HFFc6 (cell line): ENCODE measurements at regions not wholly inside any gene's neighbourhood (a gene's known extent, or its start where the extent isn't known, plus 50 kb on each side); places are given as distances from the start of the nearest gene placed in this dataset.

Experiments used
- DNase-seq: peaks from one replicate; pipeline ENCODE4 v3.0.0-alpha.2; 2018
- H3K27ac Mint-ChIP-seq: 2 replicates; pipeline ENCODE4 v1.8.0; 2020; ENCODE audit warnings: mild to moderate bottlenecking, mixed read lengths
- H3K27me3 Mint-ChIP-seq: 2 replicates; pipeline ENCODE4 v1.8.0; 2021; ENCODE audit warnings: mild to moderate bottlenecking, moderate library complexity, mixed read lengths; ENCODE audit not compliant: insufficient read depth
- H3K36me3 Mint-ChIP-seq: 2 replicates; pipeline ENCODE4 v1.8.0; 2021; ENCODE audit warnings: low read depth, mixed read lengths
- H3K4me1 Mint-ChIP-seq: 2 replicates; pipeline ENCODE4 v1.8.0; 2020; ENCODE audit warnings: low read depth, mixed read lengths
- H3K4me3 Mint-ChIP-seq: 2 replicates; pipeline ENCODE4 v1.8.0; 2020; ENCODE audit warnings: mild to moderate bottlenecking, moderate library complexity, mixed read lengths
- H3K9me3 Mint-ChIP-seq: 2 replicates; pipeline ENCODE4 v1.8.0; 2020; ENCODE audit warnings: mild to moderate bottlenecking, mixed read lengths
- CTCF ChIP-seq: fragments of 200-600 bp; sonication (generic); IDR thresholded peaks from 2 replicates; pipeline ENCODE4 v1.5.0; 2021; ENCODE audit warnings: antibody characterized with exemption, mild to moderate bottlenecking

- TF ChIP-seq CTCF, result no peak
- Mint-ChIP-seq H3K27me3 (no peaks in the 10 kb centered on the region; the same call in 1 of the 2 replicates), H3K4me1 (peaks cover 33% of the 10 kb centered on the region)
Measured at GRCh38 chr1:212182579-212182978, 102.6 kb upstream of the PPP2R5A start.

GRCh38 chr1:212186427-212187207 is 98.6 kb upstream of the PPP2R5A start:
- no peak overlapping the region for H3K27ac Mint-ChIP-seq
- no peak for TF ChIP-seq CTCF
- no peak for DNase-seq
- no peaks in the 10 kb centered on the region; the same call in 1 of the 2 replicates for H3K27me3 Mint-ChIP-seq
- H3K4me3 Mint-ChIP-seq, result no peak overlapping the region
- no peaks in the 10 kb centered on the region for H3K9me3 Mint-ChIP-seq
- H3K36me3 Mint-ChIP-seq, result no peaks in the 10 kb centered on the region
- peaks cover 10% of the 10 kb centered on the region for H3K4me1 Mint-ChIP-seq

More at GRCh38 chr1:212182579-212182978, 102.6 kb upstream of the PPP2R5A start:
- no peak overlapping the region for H3K27ac Mint-ChIP-seq
- DNase-seq, result no peak
- no peaks in the 10 kb centered on the region; the same call in 1 of the 2 replicates for H3K36me3 Mint-ChIP-seq
- H3K9me3 Mint-ChIP-seq, result no peaks in the 10 kb centered on the region
- no peak overlapping the region for H3K4me3 Mint-ChIP-seq

GRCh38 chr1:212188599-212189351 is 96.4 kb upstream of the PPP2R5A start:
- Mint-ChIP-seq H3K27me3 (no peaks in the 10 kb centered on the region; the same call in 1 of the 2 replicates), H3K9me3 (no peaks in the 10 kb centered on the region), H3K27ac (no peak overlapping the region), H3K4me3 (no peak overlapping the region), H3K36me3 (no peaks in the 10 kb centered on the region), H3K4me1 (peaks cover 10% of the 10 kb centered on the region)
- TF ChIP-seq CTCF, result no peak
- no peak for DNase-seq

- no peaks in the 10 kb centered on the region for H3K36me3 Mint-ChIP-seq
- H3K9me3 Mint-ChIP-seq, result no peaks in the 10 kb centered on the region
- no peak for TF ChIP-seq CTCF
- H3K27ac Mint-ChIP-seq, result no peak overlapping the region
- peaks cover 10% of the 10 kb centered on the region for H3K4me1 Mint-ChIP-seq
- H3K4me3 Mint-ChIP-seq, result no peak overlapping the region
- DNase-seq, result no peak
- H3K27me3 Mint-ChIP-seq, result no peaks in the 10 kb centered on the region; the same call in 1 of the 2 replicates
Measured at GRCh38 chr1:212189352-212189738, 95.9 kb upstream of the PPP2R5A start.

GRCh38 chr1:212190169-212190568 is 95.0 kb upstream of the PPP2R5A start:
- Mint-ChIP-seq H3K36me3 (no peaks in the 10 kb centered on the region), H3K4me1 (peaks cover 10% of the 10 kb centered on the region), H3K27me3 (no peaks in the 10 kb centered on the region; the same call in 1 of the 2 replicates)

More at GRCh38 chr1:212190169-212190568, 95.0 kb upstream of the PPP2R5A start:
- no peak for DNase-seq
- no peak overlapping the region for H3K4me3 Mint-ChIP-seq
- H3K27ac Mint-ChIP-seq, result no peak overlapping the region
- no peaks in the 10 kb centered on the region for H3K9me3 Mint-ChIP-seq
- TF ChIP-seq CTCF, result no peak
